Fibroblast of peridontal ligament (primary cell): ENCODE measurements at regions not wholly inside any gene's neighbourhood (a gene's known extent, or its start where the extent isn't known, plus 50 kb on each side); places are given as distances from the start of the nearest gene placed in this dataset.
A peak's percentile ranks its signal among the peaks of the same experiment; 100 is the strongest.
"Not testable (repeated sequence)": the region's sequence is repeated elsewhere in the genome, so short reads cannot be mapped to it uniquely, and the experiment has no call there.

Experiments
- DNase-seq: peaks from one replicate; pipeline ENCODE4 v3.0.0-alpha.2; 2010; ENCODE audit errors: extremely low read depth

- DNase-seq, result not testable (repeated sequence)
These were observed 526.9 kb downstream of the TTLL7 start for GRCh38 chr1:83472066-83472465.

GRCh38 chr1:83471272-83471671 lies 527.7 kb downstream of the TTLL7 start:
- DNase-seq, result not testable (repeated sequence)

GRCh38 chr1:83468336-83468735 lies 530.6 kb downstream of the TTLL7 start:
- not testable (repeated sequence) for DNase-seq

- DNase-seq, result peak; percentile 30
These were observed 541.1 kb downstream of the TTLL7 start for GRCh38 chr1:83457735-83458248.

- DNase-seq, result not testable (repeated sequence)
These were observed 541.7 kb downstream of the TTLL7 start for GRCh38 chr1:83457281-83457680.

- DNase-seq, result not testable (repeated sequence)
These were observed 543.2 kb downstream of the TTLL7 start for GRCh38 chr1:83455753-83456152.

GRCh38 chr1:83445873-83446272 lies 553.1 kb downstream of the TTLL7 start:
- DNase-seq, result not testable (repeated sequence)

- DNase-seq, result not testable (repeated sequence)
These were observed 556.5 kb downstream of the TTLL7 start for GRCh38 chr1:83442412-83442811.

- DNase-seq, result not testable (repeated sequence)
These were observed 558.3 kb downstream of the TTLL7 start for GRCh38 chr1:83440586-83440985.

GRCh38 chr1:83440021-83440420 lies 558.9 kb downstream of the TTLL7 start:
- not testable (repeated sequence) for DNase-seq

GRCh38 chr1:83438316-83438715 lies 560.6 kb downstream of the TTLL7 start:
- DNase-seq, result not testable (repeated sequence)

- not testable (repeated sequence) for DNase-seq
These were observed 563.6 kb downstream of the TTLL7 start for GRCh38 chr1:83435336-83435735.

- peak; percentile 20 for DNase-seq
These were observed 571.4 kb downstream of the TTLL7 start for GRCh38 chr1:83427566-83427965.

GRCh38 chr1:83423382-83423781 lies 575.5 kb downstream of the TTLL7 start:
- not testable (repeated sequence) for DNase-seq

GRCh38 chr1:83418558-83418957 lies 580.4 kb downstream of the TTLL7 start:
- no peak for DNase-seq

GRCh38 chr1:83413839-83414107 lies 585.2 kb downstream of the TTLL7 start:
- DNase-seq, result not testable (repeated sequence)

- DNase-seq, result peak; percentile 56
These were observed 588.1 kb downstream of the TTLL7 start for GRCh38 chr1:83410746-83411413.

GRCh38 chr1:83406693-83407371 lies 592.1 kb downstream of the TTLL7 start:
- DNase-seq, result peak; percentile 23

GRCh38 chr1:83405789-83406188 lies 593.1 kb downstream of the TTLL7 start:
- not testable (repeated sequence) for DNase-seq

- DNase-seq, result not testable (repeated sequence)
These were observed 595.4 kb downstream of the TTLL7 start for GRCh38 chr1:83403500-83403899.

- DNase-seq, result not testable (repeated sequence)
These were observed 597.8 kb downstream of the TTLL7 start for GRCh38 chr1:83401146-83401545.

GRCh38 chr1:83400173-83400572 lies 598.8 kb downstream of the TTLL7 start:
- not testable (repeated sequence) for DNase-seq

GRCh38 chr1:83398125-83398524 lies 600.8 kb downstream of the TTLL7 start:
- DNase-seq, result not testable (repeated sequence)
